ENCODE measurements at regions not wholly inside any gene's neighbourhood (a gene's known extent, or its start where the extent isn't known, plus 50 kb on each side); places are given as distances from the start of the nearest gene placed in this dataset.
"Not testable (repeated sequence)": the region's sequence is repeated elsewhere in the genome, so short reads cannot be mapped to it uniquely, and the experiment has no call there.

GRCh38 chr3:107001635-107002034, 375.6 kb upstream of the CCDC54 start:
- in situ Hi-C loops (cut with HindIII; ENCODE audit: low sequenced_read_pairs): no loop called here
- H3K4me3 ChIP-seq (ENCODE audit: low read depth, low read length): no peak overlapping the region
- peak; percentile 8 for DNase-seq (ENCODE audit: low read depth, low spot score)
- TF ChIP-seq CTCF (IDR thresholded peaks at IDR 0.05; ENCODE audit: low read depth, low read length): no peak

- H3K4me3 ChIP-seq (ENCODE audit: low read depth, low read length); DNase-seq (ENCODE audit: low read depth, low spot score); in situ Hi-C loops (cut with HindIII; ENCODE audit: low sequenced_read_pairs): not testable (repeated sequence)
Measured at GRCh38 chr3:107005352-107005751, 371.9 kb upstream of the CCDC54 start.

GRCh38 chr3:107008213-107008612, 369.0 kb upstream of the CCDC54 start:
- DNase-seq (ENCODE audit: low read depth, low spot score): no peak
- in situ Hi-C loops (cut with HindIII; ENCODE audit: low sequenced_read_pairs): no loop called here
- TF ChIP-seq CTCF (IDR thresholded peaks at IDR 0.05; ENCODE audit: low read depth, low read length): no peak
- no peak overlapping the region for H3K4me3 ChIP-seq (ENCODE audit: low read depth, low read length)

- TF ChIP-seq CTCF (IDR thresholded peaks at IDR 0.05; ENCODE audit: low read depth, low read length): no peak
- in situ Hi-C loops (cut with HindIII; ENCODE audit: low sequenced_read_pairs): no loop called here
- no peak for DNase-seq (ENCODE audit: low read depth, low spot score)
- H3K4me3 ChIP-seq (ENCODE audit: low read depth, low read length): no peak overlapping the region
Measured at GRCh38 chr3:107013641-107014040, 363.6 kb upstream of the CCDC54 start.

GRCh38 chr3:107024551-107025026, 352.6 kb upstream of the CCDC54 start:
- in situ Hi-C loops (cut with HindIII; ENCODE audit: low sequenced_read_pairs): no loop called here
- no peak overlapping the region for H3K4me3 ChIP-seq (ENCODE audit: low read depth, low read length)
- no peak for DNase-seq (ENCODE audit: low read depth, low spot score)
- TF ChIP-seq CTCF (IDR thresholded peaks at IDR 0.05; ENCODE audit: low read depth, low read length): no peak

- no peak for TF ChIP-seq CTCF (IDR thresholded peaks at IDR 0.05; ENCODE audit: low read depth, low read length)
- no peak for DNase-seq (ENCODE audit: low read depth, low spot score)
- in situ Hi-C loops (cut with HindIII; ENCODE audit: low sequenced_read_pairs): no loop called here
- H3K4me3 ChIP-seq (ENCODE audit: low read depth, low read length): no peak overlapping the region
Measured at GRCh38 chr3:107025961-107026360, 351.3 kb upstream of the CCDC54 start.

GRCh38 chr3:107028086-107028485, 349.2 kb upstream of the CCDC54 start:
- in situ Hi-C loops (cut with HindIII; ENCODE audit: low sequenced_read_pairs): no loop called here
- no peak for DNase-seq (ENCODE audit: low read depth, low spot score)
- H3K4me3 ChIP-seq (ENCODE audit: low read depth, low read length): no peak overlapping the region
- no peak for TF ChIP-seq CTCF (IDR thresholded peaks at IDR 0.05; ENCODE audit: low read depth, low read length)
